GM21528 (cell line): ENCODE measurements at regions not wholly inside any gene's neighbourhood (a gene's known extent, or its start where the extent isn't known, plus 50 kb on each side); places are given as distances from the start of the nearest gene placed in this dataset.
"Not testable (repeated sequence)": the region's sequence is repeated elsewhere in the genome, so short reads cannot be mapped to it uniquely, and the experiment has no call there.

Experiments used
- ATAC-seq: cut with Tn5 transposase; IDR thresholded peaks from one replicate; pipeline ENCODE4 v1.9.1; 2021; ENCODE audit warnings: mild to moderate bottlenecking, moderate library complexity; ENCODE audit not compliant: unreplicated experiment, low FRiP score

DNA sequence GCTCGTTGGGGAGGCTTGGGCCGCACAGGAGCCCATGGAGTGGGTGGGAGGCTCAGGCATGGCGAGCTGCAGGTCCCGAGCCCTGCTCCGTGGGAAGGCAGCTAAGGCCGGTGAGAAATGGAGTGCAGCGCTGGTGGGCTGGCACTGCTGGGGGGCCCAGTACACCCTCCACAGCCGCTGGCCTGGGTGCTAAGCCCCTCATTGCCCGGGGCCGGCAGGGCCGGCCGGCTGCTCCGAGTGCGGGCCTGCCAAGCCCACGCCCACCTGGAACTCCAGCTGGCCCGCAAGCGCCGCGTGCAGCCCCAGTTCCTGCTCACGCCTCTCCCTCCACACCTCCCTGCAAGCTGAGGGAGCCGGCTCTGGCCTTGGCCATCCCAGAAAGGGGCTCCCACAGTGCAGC is 573.3 kb downstream of the KIF4B start:
- ATAC-seq, result not testable (repeated sequence)

GRCh38 chr5:155587458-155587857 is 573.9 kb downstream of the KIF4B start:
- ATAC-seq, result no peak

DNA sequence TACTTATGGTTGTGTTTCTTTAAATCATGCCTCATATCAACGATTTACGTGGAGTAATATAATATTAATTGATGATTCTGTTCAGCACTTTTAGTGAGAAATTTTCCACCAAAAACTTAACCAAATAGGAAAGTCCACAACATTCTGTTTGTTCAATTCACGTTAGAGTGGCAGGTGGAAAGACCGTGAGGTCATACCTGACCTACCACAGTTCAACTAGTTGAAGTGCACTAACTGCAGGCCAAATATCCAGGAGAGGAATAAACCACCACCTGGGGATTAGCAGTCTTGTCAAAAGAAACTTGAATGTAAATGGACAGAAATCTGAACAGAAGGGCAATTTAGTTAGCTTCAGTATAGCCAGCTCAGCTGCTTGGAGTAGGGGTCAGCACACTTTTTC is 577.7 kb downstream of the KIF4B start:
- no peak for ATAC-seq

GRCh38 chr5:155594270-155594669 is 580.7 kb downstream of the KIF4B start:
- ATAC-seq, result no peak

- ATAC-seq, result no peak
Observed at GRCh38 chr5:155595791-155596190, 582.2 kb downstream of the KIF4B start.

- ATAC-seq, result no peak
Observed at GRCh38 chr5:155598552-155598951, 585.0 kb downstream of the KIF4B start.

DNA sequence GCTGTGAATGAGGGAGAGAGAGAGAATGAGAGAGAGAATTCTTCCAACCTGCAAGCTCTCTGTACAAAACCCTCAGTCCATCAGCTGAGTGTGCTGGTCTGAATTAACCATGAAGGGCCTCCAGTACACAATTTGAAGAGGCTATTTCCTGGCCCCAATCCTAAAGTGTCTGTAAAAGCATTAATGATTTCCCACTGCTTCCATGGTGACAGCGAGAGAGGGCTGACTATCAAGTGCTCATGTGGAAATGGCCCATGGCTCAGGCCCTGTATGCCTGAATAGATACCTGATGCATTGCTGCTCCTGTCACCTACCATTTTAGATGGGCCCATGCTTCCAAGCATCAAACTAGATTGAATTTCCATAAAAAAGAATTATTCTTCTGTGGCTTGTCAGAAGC is 592.4 kb downstream of the KIF4B start:
- ATAC-seq, result no peak

DNA sequence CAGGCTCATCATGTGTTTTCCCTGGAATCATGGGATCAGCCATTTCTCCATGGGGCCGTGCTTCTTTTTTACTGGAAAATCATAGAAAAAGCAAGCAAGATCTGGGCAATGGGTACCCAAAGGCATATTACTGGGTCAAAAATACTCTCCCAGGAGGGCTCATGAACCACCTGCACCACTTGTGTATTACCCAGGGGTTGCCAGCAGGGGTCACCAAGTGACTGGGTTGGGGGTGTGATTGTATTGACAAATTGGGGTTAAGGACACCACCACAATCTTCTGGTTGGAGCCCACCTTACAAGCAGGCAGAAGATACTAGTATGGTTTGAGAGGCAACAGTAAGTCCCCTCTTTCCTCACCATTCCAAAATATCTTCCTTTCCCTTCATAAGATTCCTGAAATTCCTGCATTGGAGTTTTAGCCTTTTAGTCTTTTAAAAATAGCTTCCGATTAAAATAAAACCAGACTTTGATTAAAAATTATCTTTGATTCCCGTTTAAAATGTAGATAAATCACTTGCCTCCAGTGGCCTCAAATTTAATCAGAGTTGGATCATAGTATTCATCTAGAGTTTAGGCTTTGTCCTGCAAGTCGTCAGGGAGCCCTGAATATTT is 603.3 kb downstream of the KIF4B start:
- no peak for ATAC-seq

DNA sequence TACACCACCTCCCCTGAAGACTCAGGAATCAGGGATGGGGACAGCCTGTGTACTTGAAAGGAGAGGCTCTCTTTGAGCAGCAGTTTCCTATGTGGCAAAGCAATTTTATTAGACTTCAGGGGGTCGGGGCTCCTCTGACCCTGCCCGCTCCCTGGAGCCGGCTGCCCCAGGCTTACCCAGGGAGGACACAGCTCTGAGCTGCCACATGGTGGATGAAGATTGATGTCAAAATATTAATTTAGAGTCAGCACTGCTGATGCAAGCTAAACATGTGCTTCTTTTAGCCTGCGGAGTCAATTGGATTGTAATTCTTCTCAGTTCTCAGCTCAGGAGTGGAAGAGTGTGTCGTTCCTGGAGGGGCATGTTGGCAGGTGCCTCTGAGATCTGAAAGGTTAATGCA is 606.1 kb downstream of the KIF4B start:
- ATAC-seq, result no peak

GRCh38 chr5:155620821-155621410 is 607.4 kb downstream of the KIF4B start:
- no peak for ATAC-seq

DNA sequence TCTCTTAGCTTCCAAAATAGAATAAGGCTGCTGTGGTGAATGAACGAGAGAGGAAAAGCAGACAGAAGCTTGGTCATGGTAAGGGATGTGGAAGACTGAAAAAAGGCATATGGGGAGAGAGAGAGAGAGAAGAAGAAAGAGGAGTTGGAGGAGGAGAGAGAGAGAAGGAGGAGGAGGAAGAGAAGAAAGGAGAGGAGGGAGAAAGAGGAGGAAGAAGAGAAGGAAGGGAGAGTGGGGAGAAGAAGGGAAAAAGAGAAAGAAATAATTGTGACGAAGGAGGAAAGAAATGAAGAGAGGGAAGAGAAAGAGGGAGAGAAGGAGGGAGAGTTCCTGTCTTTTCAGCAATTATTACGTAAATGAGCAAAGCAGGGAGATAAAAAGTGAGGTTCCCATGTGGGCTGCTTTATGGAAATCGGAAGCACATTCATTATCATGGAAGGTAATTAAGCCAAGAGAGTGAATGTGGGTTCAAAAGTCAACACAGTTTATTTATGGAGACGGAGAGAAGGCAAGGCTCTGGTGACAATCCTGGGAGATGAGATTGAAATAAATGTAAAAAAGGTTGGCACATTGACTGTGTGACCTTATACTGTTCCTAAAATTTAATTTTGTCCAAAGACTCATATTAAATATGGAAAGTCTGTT is 611.2 kb downstream of the KIF4B start:
- ATAC-seq, result no peak

DNA sequence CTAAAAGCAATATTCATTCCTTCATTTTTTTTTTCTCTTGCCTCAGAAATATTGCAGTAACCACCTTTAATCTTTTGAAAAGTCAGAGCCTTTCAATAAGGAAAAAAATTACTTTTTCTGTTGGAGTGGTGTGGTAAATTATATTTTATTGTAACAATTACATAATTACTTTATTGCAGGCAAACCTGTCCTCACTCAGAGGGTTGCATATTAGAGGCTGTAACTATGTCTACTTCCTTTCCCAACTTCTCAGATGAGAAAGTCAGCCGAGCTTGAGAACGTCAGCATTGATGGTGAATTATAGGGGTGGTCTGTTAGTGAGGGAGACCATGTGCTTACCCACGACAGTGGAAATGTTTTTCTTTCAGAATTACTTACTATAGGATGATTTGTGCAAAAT is 611.8 kb downstream of the KIF4B start:
- no peak for ATAC-seq

DNA sequence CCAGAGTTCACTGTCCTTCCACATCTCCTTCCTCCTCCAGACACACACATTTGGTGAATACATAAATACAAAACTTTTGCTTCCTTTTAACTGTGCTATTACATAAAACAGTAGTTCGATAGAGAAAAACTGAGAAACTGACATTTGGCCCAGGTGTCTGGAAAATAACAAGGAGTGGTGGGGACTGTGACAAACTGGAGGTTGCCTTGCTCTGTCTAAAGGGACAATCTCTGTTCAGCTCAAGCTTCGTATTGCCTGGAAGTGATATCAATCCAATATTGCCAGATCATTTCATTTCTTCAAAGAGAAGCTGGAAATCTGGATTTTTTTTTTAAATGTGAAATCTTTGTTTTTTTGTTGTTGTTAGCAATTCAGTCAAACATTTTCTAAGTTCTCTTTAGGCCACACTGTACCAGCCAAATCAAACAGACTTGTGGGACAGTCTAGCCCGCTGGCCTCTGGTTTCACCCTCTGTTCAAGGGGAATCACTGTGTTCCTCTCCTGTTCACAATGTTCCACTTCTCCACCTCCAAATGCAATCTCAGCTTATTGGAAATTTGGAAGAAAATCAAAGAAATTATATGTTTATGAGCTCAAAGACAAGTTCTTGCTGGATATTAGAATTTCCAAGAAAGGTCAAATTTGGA is 612.5 kb downstream of the KIF4B start:
- no peak for ATAC-seq

- no peak for ATAC-seq
Observed at GRCh38 chr5:155626592-155626991, 613.0 kb downstream of the KIF4B start.

DNA sequence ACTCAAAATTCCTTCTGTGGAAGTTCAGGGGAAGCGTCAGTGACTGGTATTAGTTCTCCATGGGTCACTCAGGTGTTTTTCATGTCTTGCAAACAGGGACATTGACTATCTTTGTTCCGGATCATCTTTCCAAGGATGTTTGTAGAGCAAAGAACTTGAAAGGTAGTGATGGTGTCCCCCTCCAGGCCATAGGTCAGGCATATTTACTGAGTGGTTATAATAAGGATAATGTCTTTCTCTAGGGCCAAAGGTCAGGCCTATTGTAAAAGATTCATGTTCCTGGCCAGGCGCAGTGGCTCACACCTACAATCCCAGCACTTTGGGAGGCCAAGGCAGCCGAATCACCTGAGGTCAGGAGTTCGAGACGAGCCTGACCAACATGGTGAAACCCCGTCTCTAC is 614.8 kb downstream of the KIF4B start:
- no peak for ATAC-seq

DNA sequence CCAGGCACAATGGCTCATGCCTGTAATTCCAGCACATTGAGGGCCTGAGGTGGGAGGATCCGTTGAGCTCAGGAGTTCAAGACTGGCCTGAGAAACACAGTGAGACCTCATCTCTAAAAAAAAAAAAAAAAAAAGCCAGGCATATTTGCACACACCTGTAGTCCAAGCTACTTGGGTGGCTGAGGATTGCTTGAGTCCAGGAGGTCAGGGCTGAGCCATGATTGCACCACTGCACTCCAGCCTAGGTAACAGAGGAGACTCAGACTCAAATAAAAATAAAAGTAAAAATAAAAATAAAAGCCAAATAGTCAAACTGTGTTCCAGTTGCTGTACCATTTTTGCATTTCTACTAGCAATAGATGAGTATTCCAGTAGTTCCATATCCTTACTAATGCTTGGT is 616.0 kb downstream of the KIF4B start:
- ATAC-seq, result no peak

GRCh38 chr5:155631116-155631515 is 617.6 kb downstream of the KIF4B start:
- ATAC-seq, result no peak

- ATAC-seq, result no peak
Observed at GRCh38 chr5:155633338-155633957, 619.9 kb downstream of the KIF4B start.

DNA sequence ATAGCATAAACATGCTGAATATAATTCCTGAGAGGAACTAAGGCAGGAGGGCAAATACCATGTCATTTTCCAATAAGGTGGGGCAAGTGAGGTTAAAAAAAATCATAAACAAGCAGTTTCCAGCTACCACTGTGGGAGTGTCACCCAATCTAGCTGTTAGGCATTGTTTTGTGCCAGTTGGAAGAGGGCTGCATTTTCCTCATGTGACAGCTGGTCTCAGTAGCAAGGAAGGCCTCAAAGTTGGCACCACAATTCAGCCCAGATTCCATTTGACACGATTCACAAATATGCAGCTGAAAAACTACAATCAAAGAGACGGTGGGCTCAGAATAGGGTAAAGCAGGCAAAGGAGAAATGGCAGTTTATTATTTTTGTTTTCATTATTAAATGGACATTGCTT is 636.1 kb downstream of the KIF4B start:
- ATAC-seq, result no peak

DNA sequence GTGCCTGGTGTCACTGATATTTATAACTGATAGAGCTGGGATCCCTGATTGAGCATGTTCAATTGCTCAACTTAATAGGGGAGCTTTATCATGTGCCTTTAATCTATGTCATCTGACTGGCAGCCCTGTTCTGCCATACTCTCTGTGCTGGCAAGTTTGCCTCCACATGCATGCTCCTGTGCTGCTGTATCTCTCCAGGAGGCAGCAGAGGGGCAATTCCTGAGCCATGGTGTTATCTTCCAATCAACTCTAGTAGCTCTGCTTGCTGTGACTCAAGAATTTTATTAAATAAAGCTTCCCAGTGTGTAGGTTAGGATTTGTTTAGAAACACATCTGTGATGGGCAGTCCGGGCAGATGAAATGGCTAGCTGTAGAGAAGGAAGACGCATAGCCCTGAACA is 642.0 kb downstream of the KIF4B start:
- ATAC-seq, result no peak

DNA sequence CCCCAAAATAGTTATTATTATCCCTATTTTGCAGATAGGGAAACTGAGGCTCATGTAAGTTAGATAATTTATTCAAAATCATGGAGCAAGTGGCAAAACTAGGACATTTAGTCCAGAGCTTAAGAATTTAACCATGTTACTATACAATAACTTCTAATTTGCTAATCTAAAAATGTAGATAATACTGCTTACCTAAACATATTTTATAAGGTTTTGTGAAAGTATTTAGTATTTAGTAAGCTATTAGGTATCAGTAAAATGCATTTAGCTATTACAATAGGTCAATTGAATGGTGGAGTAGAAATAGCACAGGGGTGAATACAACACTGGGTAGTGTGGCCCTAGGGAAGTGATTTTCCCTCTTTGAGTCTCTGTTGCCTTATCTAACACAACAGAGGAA is 648.3 kb downstream of the KIF4B start:
- no peak for ATAC-seq
